ENCODE measurements at regions not wholly inside any gene's neighbourhood (a gene's known extent, or its start where the extent isn't known, plus 50 kb on each side); places are given as distances from the start of the nearest gene placed in this dataset.

GRCh38 chr6:147078602-147079001, 125.6 kb upstream of the STXBP5 start:
- DNase-seq = no peak

DNA sequence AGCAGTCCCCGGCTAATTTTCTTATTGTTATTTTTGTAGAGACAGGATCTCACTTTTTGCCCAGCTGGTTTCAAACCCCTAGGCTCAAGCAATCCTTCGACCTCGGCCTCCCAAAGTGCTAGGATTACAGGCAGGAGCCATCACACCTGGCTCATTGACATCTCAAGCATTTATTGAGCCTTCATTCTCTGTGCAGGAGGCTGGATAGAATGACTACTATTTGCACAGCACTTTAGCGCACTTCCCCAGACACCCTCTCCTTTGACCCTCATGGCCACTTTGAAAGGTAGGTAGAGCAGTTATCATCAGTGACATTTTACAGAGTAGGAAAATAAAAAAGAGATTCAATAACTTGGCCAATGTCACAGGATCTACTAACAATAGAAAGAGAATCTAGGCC, 124.0 kb upstream of the STXBP5 start:
- no peak for DNase-seq

GRCh38 chr6:147081076-147081609, 123.1 kb upstream of the STXBP5 start:
- no peak for DNase-seq

GRCh38 chr6:147087641-147088040, 116.6 kb upstream of the STXBP5 start:
- no peak for DNase-seq

GRCh38 chr6:147088861-147089260, 115.4 kb upstream of the STXBP5 start:
- DNase-seq = no peak

DNA sequence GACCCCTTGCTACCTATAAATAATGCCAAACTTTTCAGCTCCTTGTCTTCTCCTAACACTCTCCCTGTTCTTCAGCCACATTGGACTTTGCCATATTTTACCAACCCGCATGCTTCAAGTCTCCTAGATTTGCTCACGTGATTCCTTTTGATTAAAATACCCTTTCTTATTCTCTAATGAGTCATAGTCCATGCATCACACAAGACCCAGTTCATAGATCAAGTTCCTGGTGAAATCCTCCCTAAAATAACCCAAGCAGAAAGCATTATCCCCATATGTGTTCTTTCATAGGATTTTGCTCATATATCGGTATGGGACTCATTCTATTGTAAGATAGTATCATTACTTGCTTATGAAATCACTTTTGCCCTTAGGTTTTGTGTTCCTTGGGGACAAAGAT, 108.9 kb upstream of the STXBP5 start:
- DNase-seq = no peak

- DNase-seq = no peak
Observed at GRCh38 chr6:147099974-147100373, 104.2 kb upstream of the STXBP5 start.

DNA sequence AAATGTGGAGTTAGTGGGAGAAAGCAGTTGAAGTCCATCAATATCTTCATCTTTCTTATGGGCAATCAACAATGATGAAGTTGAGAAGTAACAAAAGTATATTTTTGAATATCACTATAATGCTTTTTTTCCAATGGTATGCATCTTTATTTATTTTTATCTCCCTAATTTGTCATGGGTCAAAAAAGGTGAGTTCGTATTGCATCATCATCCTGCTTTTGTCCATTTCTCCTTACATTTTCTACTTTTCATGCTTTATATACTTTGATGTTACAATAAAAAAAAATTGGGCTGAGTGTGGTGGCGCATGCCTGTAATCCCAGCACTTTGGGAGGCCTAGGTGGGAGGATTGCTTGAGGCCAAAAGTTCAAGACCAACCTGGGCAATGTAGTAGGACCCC, 101.2 kb upstream of the STXBP5 start:
- no peak for DNase-seq

GRCh38 chr6:147103694-147104093, 100.5 kb upstream of the STXBP5 start:
- DNase-seq = no peak

DNA sequence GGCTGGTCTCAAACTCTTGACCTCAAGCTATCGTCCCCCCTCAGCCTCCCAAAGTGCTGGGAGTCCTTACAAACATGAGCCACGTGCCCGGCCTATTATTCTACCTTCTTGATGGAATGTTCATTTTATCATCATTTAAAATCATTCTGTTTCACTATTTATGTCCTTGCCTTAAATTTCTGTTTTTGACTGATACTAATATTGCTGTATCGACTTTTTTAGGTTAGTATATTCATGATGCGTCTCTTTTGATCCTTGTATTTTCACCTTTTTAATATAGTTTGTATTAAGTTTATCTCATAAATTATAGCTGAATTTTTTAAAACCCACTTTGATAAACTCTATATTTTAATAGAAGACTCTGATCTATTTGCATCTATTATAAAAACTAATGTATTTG, 98.4 kb upstream of the STXBP5 start:
- no peak for DNase-seq

DNA sequence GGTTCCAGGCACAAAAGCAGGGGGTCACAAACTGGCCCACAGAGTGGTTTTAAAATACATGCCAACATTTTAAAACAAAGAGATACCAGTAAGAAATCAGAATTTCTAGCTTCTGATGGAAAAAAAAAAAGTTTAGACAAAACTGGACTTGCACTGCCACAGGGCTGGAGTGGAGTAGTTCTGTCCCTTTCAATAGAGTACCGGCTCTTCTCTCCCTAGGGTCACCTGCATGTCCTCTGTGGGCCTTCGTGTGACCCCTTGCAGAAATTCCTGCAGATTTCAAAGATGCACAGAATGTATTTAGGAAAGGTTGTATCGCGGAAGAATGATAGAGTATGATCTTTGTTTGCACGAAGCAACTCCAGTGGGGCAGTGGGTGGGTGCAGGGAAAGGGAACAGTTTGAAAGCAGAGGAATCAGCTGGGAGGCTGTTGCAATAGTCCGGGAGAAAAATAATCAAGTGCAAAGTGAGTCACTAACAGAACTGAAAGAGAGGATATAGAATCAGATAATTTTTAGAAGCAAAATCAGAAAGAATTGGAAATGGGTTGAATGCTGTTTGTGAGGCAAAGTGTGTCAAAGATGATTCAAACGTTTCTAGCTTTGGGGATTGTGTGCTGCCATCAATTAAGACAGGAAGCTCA, 97.3 kb upstream of the STXBP5 start:
- DNase-seq = no peak

DNA sequence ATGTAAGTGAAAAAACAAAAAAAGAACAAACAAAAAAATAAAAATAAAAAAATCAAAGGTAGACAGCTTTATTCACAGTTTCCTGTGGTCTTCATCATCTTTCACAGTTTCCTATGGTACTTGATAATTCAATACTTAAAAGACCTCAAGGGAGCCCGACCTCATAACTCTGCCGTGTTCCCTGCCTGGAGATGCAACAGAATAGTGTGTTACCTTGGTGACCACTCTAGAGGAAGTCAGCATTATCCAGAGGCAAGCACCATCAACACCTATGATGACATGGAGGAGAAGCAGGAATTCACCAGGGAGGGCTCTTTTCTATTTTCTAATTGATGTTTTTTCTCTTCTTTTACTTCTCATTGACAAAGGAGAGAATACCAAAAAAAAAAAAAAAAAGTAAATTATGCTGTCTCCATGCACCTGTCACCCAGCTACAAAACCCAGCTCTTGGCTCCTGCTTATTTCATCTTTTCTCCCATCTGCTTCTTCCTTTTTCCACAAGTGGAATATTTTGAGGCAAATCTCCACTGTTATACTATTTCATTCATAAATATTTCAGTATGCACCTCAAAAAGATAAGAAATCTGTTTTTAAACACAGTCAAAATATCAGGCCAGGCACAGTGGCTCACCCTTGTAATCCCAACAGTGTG, 95.8 kb upstream of the STXBP5 start:
- DNase-seq = no peak

- no peak for DNase-seq
Observed at GRCh38 chr6:147109707-147110106, 94.5 kb upstream of the STXBP5 start.

DNA sequence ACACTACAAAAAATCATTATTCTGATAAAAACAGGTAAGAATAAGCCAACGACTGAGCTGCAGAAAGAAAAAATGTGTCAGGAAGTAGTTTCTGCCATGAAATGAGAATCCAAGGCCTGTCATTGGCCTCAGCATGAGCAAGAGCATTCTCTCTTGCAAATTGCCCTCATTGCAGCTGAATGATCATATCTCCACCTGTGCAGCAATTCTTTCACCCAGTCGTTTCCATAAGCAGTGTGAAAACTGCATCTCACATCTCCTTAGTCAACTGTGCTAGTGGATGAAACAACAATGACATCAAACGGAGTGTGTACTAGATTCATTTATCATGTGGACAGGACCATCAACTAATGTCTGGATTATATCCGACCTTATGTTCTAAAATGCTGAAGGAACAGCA, 88.2 kb upstream of the STXBP5 start:
- DNase-seq = no peak

- DNase-seq = no peak
Observed at GRCh38 chr6:147117011-147117410, 87.2 kb upstream of the STXBP5 start.

- no peak for DNase-seq
Observed at GRCh38 chr6:147117580-147117979, 86.6 kb upstream of the STXBP5 start.

GRCh38 chr6:147119310-147119709, 84.9 kb upstream of the STXBP5 start:
- DNase-seq = no peak

DNA sequence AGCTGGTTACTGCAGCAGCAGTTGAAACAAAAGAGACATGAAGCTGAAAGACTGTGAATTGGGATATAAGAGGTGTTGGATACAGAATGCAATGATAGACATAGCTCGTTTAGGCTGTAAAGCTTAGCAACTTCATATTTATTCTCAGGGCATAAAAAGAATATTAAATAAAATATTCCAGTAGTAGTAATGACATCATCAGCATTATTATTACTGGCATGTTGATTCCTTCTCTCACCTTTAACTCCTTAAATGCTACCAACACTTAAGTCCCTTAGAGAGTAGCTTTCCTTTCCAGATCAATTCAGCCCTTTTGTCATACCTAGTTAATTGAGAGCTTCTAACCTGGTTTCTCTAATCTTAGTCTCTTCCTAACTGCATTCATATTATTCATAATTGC, 81.4 kb upstream of the STXBP5 start:
- no peak for DNase-seq

GRCh38 chr6:147126618-147127022, 77.6 kb upstream of the STXBP5 start:
- no peak for DNase-seq

- no peak for DNase-seq
Observed at GRCh38 chr6:147127587-147127986, 76.6 kb upstream of the STXBP5 start.

DNA sequence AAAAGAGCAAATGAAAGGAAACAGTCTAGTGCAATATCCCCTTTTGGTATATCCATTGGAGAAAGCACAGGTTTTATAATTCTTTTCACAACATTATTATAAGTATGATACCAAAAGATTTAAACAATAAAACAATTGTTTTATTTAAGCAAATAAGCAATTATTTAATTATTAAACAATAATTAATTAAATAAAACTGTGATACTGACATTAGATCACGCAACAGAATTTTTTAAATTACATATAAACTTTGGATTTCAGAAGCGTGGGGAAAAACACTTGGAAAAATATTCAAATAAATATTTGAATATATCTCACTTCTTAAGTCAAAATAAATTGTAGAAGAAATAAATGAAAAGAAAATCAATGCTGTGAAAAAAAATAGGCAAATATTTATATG, 76.2 kb upstream of the STXBP5 start:
- DNase-seq = no peak

GRCh38 chr6:147131532-147132128, 72.6 kb upstream of the STXBP5 start:
- no peak for DNase-seq

- DNase-seq = no peak
Observed at GRCh38 chr6:147132889-147133288, 71.3 kb upstream of the STXBP5 start.

DNA sequence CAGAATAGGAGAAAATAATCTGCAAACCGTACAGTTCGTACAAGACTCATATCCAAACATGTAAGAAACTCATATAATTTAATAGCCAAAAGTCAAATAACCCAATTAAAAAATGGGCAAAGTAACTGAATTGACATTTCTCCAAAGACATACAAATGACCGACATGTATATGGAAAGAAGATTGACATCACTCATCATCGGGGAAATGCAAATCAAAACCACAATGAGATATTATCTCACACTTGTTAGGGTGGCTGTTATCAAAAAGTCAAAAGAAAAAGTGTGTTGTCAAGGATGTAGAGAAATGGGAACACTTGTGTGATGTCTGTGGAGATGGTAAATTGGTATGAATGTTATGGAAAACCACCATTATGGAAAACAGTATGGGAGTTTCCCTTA, 70.5 kb upstream of the STXBP5 start:
- DNase-seq = no peak

Data from skin of body (tissue), 1 donor.